ENCODE measurements at regions not wholly inside any gene's neighbourhood (a gene's known extent, or its start where the extent isn't known, plus 50 kb on each side); places are given as distances from the start of the nearest gene placed in this dataset.
"Not testable (repeated sequence)": the region's sequence is repeated elsewhere in the genome, so short reads cannot be mapped to it uniquely, and the experiment has no call there.

- no peak for DNase-seq
Measured at GRCh38 chr13:84823528-84823927, 941.3 kb upstream of the SLITRK1 start.

GRCh38 chr13:84821261-84821660 is 939.0 kb upstream of the SLITRK1 start:
- no peak for DNase-seq

GRCh38 chr13:84816567-84817105 is 934.4 kb upstream of the SLITRK1 start:
- no peak for DNase-seq

- DNase-seq: no peak
Measured at GRCh38 chr13:84812789-84813188, 930.5 kb upstream of the SLITRK1 start.

GRCh38 chr13:84812078-84812477 is 929.8 kb upstream of the SLITRK1 start:
- no peak for DNase-seq

- DNase-seq: no peak
Measured at GRCh38 chr13:84810781-84811180, 928.5 kb upstream of the SLITRK1 start.

GRCh38 chr13:84802073-84802472 is 919.8 kb upstream of the SLITRK1 start:
- DNase-seq: no peak

GRCh38 chr13:84784443-84785153 is 902.3 kb upstream of the SLITRK1 start:
- no peak for DNase-seq

GRCh38 chr13:84777316-84777715 is 895.0 kb upstream of the SLITRK1 start:
- DNase-seq: no peak

GRCh38 chr13:84776593-84776992 is 894.3 kb upstream of the SLITRK1 start:
- DNase-seq: no peak

GRCh38 chr13:84775920-84776319 is 893.6 kb upstream of the SLITRK1 start:
- DNase-seq: not testable (repeated sequence)

GRCh38 chr13:84774111-84774510 is 891.8 kb upstream of the SLITRK1 start:
- no peak for DNase-seq

- DNase-seq: no peak
Measured at GRCh38 chr13:84760956-84761355, 878.7 kb upstream of the SLITRK1 start.

- DNase-seq: no peak
Measured at GRCh38 chr13:84749126-84749525, 866.9 kb upstream of the SLITRK1 start.

- no peak for DNase-seq
Measured at GRCh38 chr13:84745051-84745551, 862.8 kb upstream of the SLITRK1 start.

GRCh38 chr13:84744203-84744602 is 861.9 kb upstream of the SLITRK1 start:
- no peak for DNase-seq

- no peak for DNase-seq
Measured at GRCh38 chr13:84741253-84741652, 859.0 kb upstream of the SLITRK1 start.

GRCh38 chr13:84739021-84739420 is 856.7 kb upstream of the SLITRK1 start:
- no peak for DNase-seq

- DNase-seq: no peak
Measured at GRCh38 chr13:84737661-84738060, 855.4 kb upstream of the SLITRK1 start.

GRCh38 chr13:84730376-84730775 is 848.1 kb upstream of the SLITRK1 start:
- no peak for DNase-seq

- no peak for DNase-seq
Measured at GRCh38 chr13:84705982-84706710, 823.9 kb upstream of the SLITRK1 start.

GRCh38 chr13:84702174-84702573 is 819.9 kb upstream of the SLITRK1 start:
- DNase-seq: no peak

- DNase-seq: not testable (repeated sequence)
Measured at GRCh38 chr13:84697591-84697990, 815.3 kb upstream of the SLITRK1 start.

GRCh38 chr13:84686973-84687372 is 804.7 kb upstream of the SLITRK1 start:
- no peak for DNase-seq

Measured in activated naive CD4-positive, alpha-beta T cell treated with Interleukin-2 at 50 U/mL for 16 hours (primary cell).